CD4-positive, alpha-beta T cell (primary cell): ENCODE measurements at regions not wholly inside any gene's neighbourhood (a gene's known extent, or its start where the extent isn't known, plus 50 kb on each side); places are given as distances from the start of the nearest gene placed in this dataset.

Source experiments
- ATAC-seq: fragments of 200-7000 bp; cut with Tn5 transposase; one replicate; pipeline ENCODE4 v1.10.0; 2022; ENCODE audit warnings: mild to moderate bottlenecking; ENCODE audit not compliant: poor library complexity
- CTCF ChIA-PET: fragments of 350-600 bp; sonication (Branson Sonifier 250); formaldehyde crosslinking; loops from one replicate; lab custom pipeline; 2021; ENCODE audit warnings: antibody characterized with exemption, inconsistent platforms; lab: Charles Lee
- POLR2A ChIA-PET: fragments of 350-600 bp; sonication (Branson Sonifier 250); formaldehyde crosslinking; loops from one replicate; lab custom pipeline; 2021; ENCODE audit warnings: antibody characterized with exemption, inconsistent platforms; lab: Charles Lee
- DNase-seq, 14 experiments: peaks; one replicate each; pipeline ENCODE4 v3.0.0-alpha.2; 2013 to 2020; ENCODE audit warnings: mixed read lengths in 2 of 14
- H3K27ac ChIP-seq, 2 donors: one replicate each; pipeline versions ENCODE4 v1.5.1 to v1.7.0; 2013; ENCODE audit warnings: low read length in 2 of 2, low read depth in 1 of 2, mild to moderate bottlenecking in 1 of 2
- H3K27me3 ChIP-seq, 2 experiments: 1 replicate in 1 of 2; 2 replicates in 1 of 2; pipeline versions ENCODE4 v1.6.1 to v1.7.0; 2013; ENCODE audit warnings: low read length in 2 of 2, control low read depth in 1 of 2, mild to moderate bottlenecking in 1 of 2, moderate library complexity in 1 of 2; ENCODE audit not compliant: insufficient read depth in 2 of 2, control insufficient read depth in 1 of 2
- H3K36me3 ChIP-seq: one replicate; pipeline ENCODE4 v1.6.1; 2013; ENCODE audit warnings: low read length, control low read depth; ENCODE audit not compliant: insufficient read depth
- H3K4me1 ChIP-seq: one replicate; pipeline ENCODE4 v1.6.1; 2013; ENCODE audit warnings: low read length, control low read depth; ENCODE audit not compliant: insufficient read depth
- H3K4me3 ChIP-seq: one replicate; pipeline ENCODE4 v1.5.1; 2013; ENCODE audit warnings: mild to moderate bottlenecking, low read length, moderate library complexity
- H3K9me3 ChIP-seq, 2 experiments: 1 replicate in 1 of 2; 2 replicates in 1 of 2; pipeline versions ENCODE4 v1.6.1 to v1.7.0; 2013; ENCODE audit warnings: low read length in 2 of 2, mild to moderate bottlenecking in 2 of 2, control low read depth in 1 of 2, moderate library complexity in 1 of 2; ENCODE audit not compliant: control insufficient read depth in 1 of 2, insufficient read depth in 1 of 2
- H3K27ac Mint-ChIP-seq: one replicate; pipeline ENCODE4 v1.8.0; 2020; ENCODE audit warnings: mixed read lengths
- H3K27me3 Mint-ChIP-seq: one replicate; pipeline ENCODE4 v1.8.0; 2021; ENCODE audit warnings: mixed read lengths
- H3K36me3 Mint-ChIP-seq: one replicate; pipeline ENCODE4 v1.8.0; 2021; ENCODE audit warnings: low read depth, mixed read lengths
- H3K4me1 Mint-ChIP-seq: one replicate; pipeline ENCODE4 v1.8.0; 2021; ENCODE audit warnings: low read depth, mixed read lengths
- H3K4me3 Mint-ChIP-seq: one replicate; pipeline ENCODE4 v1.8.0; 2020; ENCODE audit warnings: mild to moderate bottlenecking, mixed read lengths
- H3K9me3 Mint-ChIP-seq: one replicate; pipeline ENCODE4 v1.8.0; 2020; ENCODE audit warnings: mixed read lengths
- CTCF ChIP-seq: fragments of 200-600 bp; IDR thresholded peaks from one replicate; pipeline ENCODE4 v1.8.0; 2022; ENCODE audit warnings: antibody characterized with exemption, mild to moderate bottlenecking
- intact Hi-C, 2 experiments: fragments of 100-400 bp; cut with DNase I in 1 of 2; cut with micrococcal nuclease in 1 of 2; formaldehyde crosslinking; loops; one replicate each; pipeline versions ENCODE4 v1.15.1 to v1.9.0; 2023 to 2025; cut with DNase I, micrococcal nuclease

GRCh38 chr11:71188073-71188472, 64.3 kb downstream of the SHANK2 start:
- no peaks in the 10 kb centered on the region for H3K4me1 Mint-ChIP-seq
- intact Hi-C loops: no loop called here
- H3K27ac ChIP-seq: no peak overlapping the region
- no peak overlapping the region for H3K4me3 ChIP-seq
- peaks cover 0 to 2% of the 10 kb centered on the region in 2 experiments for H3K27me3 ChIP-seq
- TF ChIP-seq CTCF: no peak
- H3K9me3 Mint-ChIP-seq: no peaks in the 10 kb centered on the region
- DNase-seq: no peak
- no peak for ATAC-seq
- no peaks in the 10 kb centered on the region for H3K36me3 Mint-ChIP-seq
- POLR2A ChIA-PET: no interaction called here
- H3K27me3 Mint-ChIP-seq: peaks cover 11% of the 10 kb centered on the region
- H3K9me3 ChIP-seq: no peaks in the 10 kb centered on the region
- no peak overlapping the region for H3K27ac Mint-ChIP-seq
- H3K4me3 Mint-ChIP-seq: no peak overlapping the region
- H3K4me1 ChIP-seq: no peaks in the 10 kb centered on the region
- CTCF ChIA-PET: no interaction called here
- no peaks in the 10 kb centered on the region for H3K36me3 ChIP-seq

GRCh38 chr11:71186806-71187205, 65.6 kb downstream of the SHANK2 start:
- peaks cover 6% of the 10 kb centered on the region for H3K27me3 Mint-ChIP-seq
- no peak overlapping the region for H3K4me3 ChIP-seq
- peaks cover 0 to 2% of the 10 kb centered on the region in 2 experiments for H3K27me3 ChIP-seq
- intact Hi-C loops: no loop called here
- no peaks in the 10 kb centered on the region for H3K36me3 ChIP-seq
- H3K9me3 ChIP-seq: no peaks in the 10 kb centered on the region
- no peak overlapping the region for H3K4me3 Mint-ChIP-seq
- H3K9me3 Mint-ChIP-seq: no peaks in the 10 kb centered on the region
- ChIA-PET POLR2A (no interaction called here), CTCF (no interaction called here)
- no peak for TF ChIP-seq CTCF
- H3K4me1 ChIP-seq: no peaks in the 10 kb centered on the region
- DNase-seq: no peak
- H3K36me3 Mint-ChIP-seq: no peaks in the 10 kb centered on the region
- H3K4me1 Mint-ChIP-seq: no peaks in the 10 kb centered on the region
- H3K27ac Mint-ChIP-seq: no peak overlapping the region
- no peak overlapping the region for H3K27ac ChIP-seq
- no peak for ATAC-seq

- Mint-ChIP-seq H3K4me1 (no peaks in the 10 kb centered on the region), H3K36me3 (no peaks in the 10 kb centered on the region), H3K27ac (no peak overlapping the region), H3K4me3 (no peak overlapping the region), H3K9me3 (no peaks in the 10 kb centered on the region), H3K27me3 (peaks cover 8% of the 10 kb centered on the region)
- Histone ChIP-seq H3K9me3 (peaks cover 0 to 4% of the 10 kb centered on the region in 2 experiments), H3K4me3 (no peak overlapping the region), H3K4me1 (no peaks in the 10 kb centered on the region), H3K36me3 (no peaks in the 10 kb centered on the region), H3K27ac (no peak overlapping the region), H3K27me3 (peaks cover 0 to 1% of the 10 kb centered on the region in 2 experiments)
- TF ChIP-seq CTCF: no peak
- POLR2A ChIA-PET: no interaction called here
- DNase-seq (no peak), ATAC-seq (no peak)
- intact Hi-C loops: no loop called here
- CTCF ChIA-PET: no interaction called here
Measured at GRCh38 chr11:71185411-71185810, 67.0 kb downstream of the SHANK2 start.
